ENCODE measurements at regions not wholly inside any gene's neighbourhood (a gene's known extent, or its start where the extent isn't known, plus 50 kb on each side); places are given as distances from the start of the nearest gene placed in this dataset.

DNA sequence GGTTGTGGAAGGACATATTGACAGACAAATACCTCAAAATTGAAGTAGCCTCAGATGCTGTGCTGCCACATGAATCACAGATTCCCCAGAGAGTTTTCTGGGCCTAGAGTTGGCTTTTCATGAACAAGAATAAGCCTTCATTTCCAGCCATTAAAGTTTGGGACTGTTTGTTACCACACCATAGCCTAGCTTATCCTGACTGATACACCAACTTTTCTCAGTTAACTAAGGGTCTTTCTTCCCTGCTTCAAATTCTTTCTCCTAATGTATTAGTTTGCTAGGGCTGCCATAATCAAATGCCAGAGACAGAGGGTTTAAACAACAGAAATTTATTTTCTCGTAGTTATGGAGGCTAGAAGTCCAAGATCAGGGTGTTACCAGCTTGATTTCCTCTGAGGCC is 237.4 kb upstream of the ZFP64 start:
- TF ChIP-seq GRHL2 (CRISPR knock-in tag; IDR thresholded peaks at IDR 0.05; ENCODE audit: insufficient replicate concordance, severe bottlenecking) (no peak), NR2C2 (CRISPR knock-in tag; IDR thresholded peaks at IDR 0.05) (no peak), RORB (CRISPR knock-in tag; IDR thresholded peaks at IDR 0.05) (no peak), ZBTB21 (CRISPR knock-in tag; IDR thresholded peaks at IDR 0.05; ENCODE audit: borderline replicate concordance) (no peak), JUN (CRISPR knock-in tag; IDR thresholded peaks at IDR 0.05) (no peak), MYBL2 (CRISPR knock-in tag; IDR thresholded peaks at IDR 0.05) (no peak), FOXJ3 (CRISPR knock-in tag; IDR thresholded peaks at IDR 0.05; ENCODE audit: borderline replicate concordance) (no peak), ZNF416 (CRISPR knock-in tag; IDR thresholded peaks at IDR 0.05) (no peak), IRF2 (CRISPR knock-in tag; IDR thresholded peaks at IDR 0.05; ENCODE audit: borderline replicate concordance, low read depth) (no peak), ZNF138 (CRISPR knock-in tag; conservative IDR thresholded peaks at IDR 0.05) (no peak), SP1 (CRISPR knock-in tag; conservative IDR thresholded peaks at IDR 0.05) (no peak), NR1H2 (CRISPR knock-in tag; IDR thresholded peaks at IDR 0.05) (no peak), ERG (CRISPR knock-in tag; IDR thresholded peaks at IDR 0.05) (no peak), RELA (CRISPR knock-in tag; IDR thresholded peaks at IDR 0.05; ENCODE audit: borderline replicate concordance) (no peak), AR (CRISPR knock-in tag; IDR thresholded peaks at IDR 0.05) (no peak)
- TF ChIP-seq, protein P1, sequence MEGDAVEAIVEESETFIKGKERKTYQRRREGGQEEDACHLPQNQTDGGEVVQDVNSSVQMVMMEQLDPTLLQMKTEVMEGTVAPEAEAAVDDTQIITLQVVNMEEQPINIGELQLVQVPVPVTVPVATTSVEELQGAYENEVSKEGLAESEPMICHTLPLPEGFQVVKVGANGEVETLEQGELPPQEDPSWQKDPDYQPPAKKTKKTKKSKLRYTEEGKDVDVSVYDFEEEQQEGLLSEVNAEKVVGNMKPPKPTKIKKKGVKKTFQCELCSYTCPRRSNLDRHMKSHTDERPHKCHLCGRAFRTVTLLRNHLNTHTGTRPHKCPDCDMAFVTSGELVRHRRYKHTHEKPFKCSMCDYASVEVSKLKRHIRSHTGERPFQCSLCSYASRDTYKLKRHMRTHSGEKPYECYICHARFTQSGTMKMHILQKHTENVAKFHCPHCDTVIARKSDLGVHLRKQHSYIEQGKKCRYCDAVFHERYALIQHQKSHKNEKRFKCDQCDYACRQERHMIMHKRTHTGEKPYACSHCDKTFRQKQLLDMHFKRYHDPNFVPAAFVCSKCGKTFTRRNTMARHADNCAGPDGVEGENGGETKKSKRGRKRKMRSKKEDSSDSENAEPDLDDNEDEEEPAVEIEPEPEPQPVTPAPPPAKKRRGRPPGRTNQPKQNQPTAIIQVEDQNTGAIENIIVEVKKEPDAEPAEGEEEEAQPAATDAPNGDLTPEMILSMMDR (IDR thresholded peaks at IDR 0.05): no peak
- TF ChIP-seq, protein P2, sequence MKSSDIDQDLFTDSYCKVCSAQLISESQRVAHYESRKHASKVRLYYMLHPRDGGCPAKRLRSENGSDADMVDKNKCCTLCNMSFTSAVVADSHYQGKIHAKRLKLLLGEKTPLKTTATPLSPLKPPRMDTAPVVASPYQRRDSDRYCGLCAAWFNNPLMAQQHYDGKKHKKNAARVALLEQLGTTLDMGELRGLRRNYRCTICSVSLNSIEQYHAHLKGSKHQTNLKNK (CRISPR knock-in tag; IDR thresholded peaks at IDR 0.05): no peak
- TF ChIP-seq, protein P3, sequence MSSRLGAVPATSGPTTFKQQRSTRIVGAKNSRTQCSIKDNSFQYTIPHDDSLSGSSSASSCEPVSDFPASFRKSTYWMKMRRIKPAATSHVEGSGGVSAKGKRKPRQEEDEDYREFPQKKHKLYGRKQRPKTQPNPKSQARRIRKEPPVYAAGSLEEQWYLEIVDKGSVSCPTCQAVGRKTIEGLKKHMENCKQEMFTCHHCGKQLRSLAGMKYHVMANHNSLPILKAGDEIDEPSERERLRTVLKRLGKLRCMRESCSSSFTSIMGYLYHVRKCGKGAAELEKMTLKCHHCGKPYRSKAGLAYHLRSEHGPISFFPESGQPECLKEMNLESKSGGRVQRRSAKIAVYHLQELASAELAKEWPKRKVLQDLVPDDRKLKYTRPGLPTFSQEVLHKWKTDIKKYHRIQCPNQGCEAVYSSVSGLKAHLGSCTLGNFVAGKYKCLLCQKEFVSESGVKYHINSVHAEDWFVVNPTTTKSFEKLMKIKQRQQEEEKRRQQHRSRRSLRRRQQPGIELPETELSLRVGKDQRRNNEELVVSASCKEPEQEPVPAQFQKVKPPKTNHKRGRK (CRISPR knock-in tag; IDR thresholded peaks at IDR 0.05; ENCODE audit: borderline replicate concordance): no peak
- Mint-ChIP-seq H3K36me3 (peaks cover 4% of the 10 kb centered on the region; the same call in 1 of the 2 replicates), H3K9me3 (peaks cover 22% of the 10 kb centered on the region), H3K4me1 (0 out of 2 replicates have a peak, but pooled peaks cover 2% of the 10 kb centered on the region), H3K27me3 (ENCODE audit: low read depth) (no peaks in the 10 kb centered on the region), H3K27ac (no peak overlapping the region), H3K4me3 (no peak overlapping the region)
- ChIA-PET CTCF (no interaction called here), POLR2A (no interaction called here)
- DNase-seq (ENCODE audit: low spot score) (no peak), ATAC-seq (no peak)

GRCh38 chr20:52427960-52428359 is 236.4 kb upstream of the ZFP64 start:
- Mint-ChIP-seq H3K4me3 (no peak overlapping the region), H3K27me3 (ENCODE audit: low read depth) (no peaks in the 10 kb centered on the region), H3K27ac (no peak overlapping the region), H3K4me1 (0 out of 2 replicates have a peak, but pooled peaks cover 2% of the 10 kb centered on the region), H3K9me3 (peaks cover 22% of the 10 kb centered on the region), H3K36me3 (peaks cover 4% of the 10 kb centered on the region; the same call in 1 of the 2 replicates)
- no peak for ATAC-seq
- ChIA-PET POLR2A (no interaction called here), CTCF (interaction anchor here (0.6 kb wide), 1 partner anchor 779 kb away, joined by 4 read pairs; no protein-coding TSS in a partner anchor)
- DNase-seq (ENCODE audit: low spot score): no peak
- no peak for TF ChIP-seq TCF7 (CRISPR knock-in tag; IDR thresholded peaks at IDR 0.05; ENCODE audit: low read depth)
- TF ChIP-seq, protein P4, sequence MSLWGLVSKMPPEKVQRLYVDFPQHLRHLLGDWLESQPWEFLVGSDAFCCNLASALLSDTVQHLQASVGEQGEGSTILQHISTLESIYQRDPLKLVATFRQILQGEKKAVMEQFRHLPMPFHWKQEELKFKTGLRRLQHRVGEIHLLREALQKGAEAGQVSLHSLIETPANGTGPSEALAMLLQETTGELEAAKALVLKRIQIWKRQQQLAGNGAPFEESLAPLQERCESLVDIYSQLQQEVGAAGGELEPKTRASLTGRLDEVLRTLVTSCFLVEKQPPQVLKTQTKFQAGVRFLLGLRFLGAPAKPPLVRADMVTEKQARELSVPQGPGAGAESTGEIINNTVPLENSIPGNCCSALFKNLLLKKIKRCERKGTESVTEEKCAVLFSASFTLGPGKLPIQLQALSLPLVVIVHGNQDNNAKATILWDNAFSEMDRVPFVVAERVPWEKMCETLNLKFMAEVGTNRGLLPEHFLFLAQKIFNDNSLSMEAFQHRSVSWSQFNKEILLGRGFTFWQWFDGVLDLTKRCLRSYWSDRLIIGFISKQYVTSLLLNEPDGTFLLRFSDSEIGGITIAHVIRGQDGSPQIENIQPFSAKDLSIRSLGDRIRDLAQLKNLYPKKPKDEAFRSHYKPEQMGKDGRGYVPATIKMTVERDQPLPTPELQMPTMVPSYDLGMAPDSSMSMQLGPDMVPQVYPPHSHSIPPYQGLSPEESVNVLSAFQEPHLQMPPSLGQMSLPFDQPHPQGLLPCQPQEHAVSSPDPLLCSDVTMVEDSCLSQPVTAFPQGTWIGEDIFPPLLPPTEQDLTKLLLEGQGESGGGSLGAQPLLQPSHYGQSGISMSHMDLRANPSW (CRISPR knock-in tag; conservative IDR thresholded peaks at IDR 0.05; ENCODE audit: low read depth): no peak
- no peak for TF ChIP-seq CREM (CRISPR knock-in tag; IDR thresholded peaks at IDR 0.05)
- no peak for TF ChIP-seq GABPB1 (CRISPR knock-in tag; IDR thresholded peaks at IDR 0.05)
- TF ChIP-seq, protein P5, sequence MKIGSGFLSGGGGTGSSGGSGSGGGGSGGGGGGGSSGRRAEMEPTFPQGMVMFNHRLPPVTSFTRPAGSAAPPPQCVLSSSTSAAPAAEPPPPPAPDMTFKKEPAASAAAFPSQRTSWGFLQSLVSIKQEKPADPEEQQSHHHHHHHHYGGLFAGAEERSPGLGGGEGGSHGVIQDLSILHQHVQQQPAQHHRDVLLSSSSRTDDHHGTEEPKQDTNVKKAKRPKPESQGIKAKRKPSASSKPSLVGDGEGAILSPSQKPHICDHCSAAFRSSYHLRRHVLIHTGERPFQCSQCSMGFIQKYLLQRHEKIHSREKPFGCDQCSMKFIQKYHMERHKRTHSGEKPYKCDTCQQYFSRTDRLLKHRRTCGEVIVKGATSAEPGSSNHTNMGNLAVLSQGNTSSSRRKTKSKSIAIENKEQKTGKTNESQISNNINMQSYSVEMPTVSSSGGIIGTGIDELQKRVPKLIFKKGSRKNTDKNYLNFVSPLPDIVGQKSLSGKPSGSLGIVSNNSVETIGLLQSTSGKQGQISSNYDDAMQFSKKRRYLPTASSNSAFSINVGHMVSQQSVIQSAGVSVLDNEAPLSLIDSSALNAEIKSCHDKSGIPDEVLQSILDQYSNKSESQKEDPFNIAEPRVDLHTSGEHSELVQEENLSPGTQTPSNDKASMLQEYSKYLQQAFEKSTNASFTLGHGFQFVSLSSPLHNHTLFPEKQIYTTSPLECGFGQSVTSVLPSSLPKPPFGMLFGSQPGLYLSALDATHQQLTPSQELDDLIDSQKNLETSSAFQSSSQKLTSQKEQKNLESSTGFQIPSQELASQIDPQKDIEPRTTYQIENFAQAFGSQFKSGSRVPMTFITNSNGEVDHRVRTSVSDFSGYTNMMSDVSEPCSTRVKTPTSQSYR (CRISPR knock-in tag; IDR thresholded peaks at IDR 0.05): no peak
- no peak for TF ChIP-seq GTF2I (CRISPR knock-in tag; conservative IDR thresholded peaks at IDR 0.05)

Measured in WTC11 (cell line).